ENCODE measurements at regions not wholly inside any gene's neighbourhood (a gene's known extent, or its start where the extent isn't known, plus 50 kb on each side); places are given as distances from the start of the nearest gene placed in this dataset.

DNA sequence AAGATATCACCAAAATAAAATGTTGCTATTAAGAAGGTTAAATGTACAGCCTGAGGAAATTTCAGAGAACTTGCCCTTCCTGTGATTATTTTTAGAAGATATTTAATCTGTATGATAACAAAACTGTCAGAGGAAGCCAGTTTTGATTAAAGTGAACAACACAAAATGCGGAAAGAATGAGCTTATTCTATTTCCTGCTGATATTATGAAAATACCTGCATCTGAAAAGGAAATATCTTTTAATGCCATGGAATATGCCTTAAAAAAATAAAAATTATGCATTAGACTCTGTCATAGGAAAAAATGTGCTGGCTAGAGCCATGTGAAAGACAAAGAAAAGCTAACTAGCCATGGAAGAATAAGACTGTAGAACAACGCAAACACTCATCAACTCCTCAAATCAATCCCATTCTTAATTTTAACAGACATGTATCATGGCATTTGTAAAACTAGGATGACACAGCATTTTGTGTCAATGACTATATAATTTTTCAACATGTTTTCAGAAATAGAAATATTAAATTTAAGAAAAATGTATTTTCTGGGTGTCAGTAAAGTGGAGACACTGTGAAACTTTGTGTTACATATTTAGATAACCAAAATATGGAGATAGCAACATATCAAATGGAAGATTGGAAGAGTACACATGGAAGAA, 1768.2 kb downstream of the SUCLG1 start:
- H3K27ac ChIP-seq (ENCODE audit: control insufficient read depth, insufficient read depth, low read length), result no peak overlapping the region
- H3K4me2 ChIP-seq (ENCODE audit: control insufficient read depth, extremely low read depth, insufficient read depth, low read depth, low read length), result no peak overlapping the region
- no peaks in the 10 kb centered on the region for H3K36me3 ChIP-seq (ENCODE audit: control insufficient read depth in 2 of 2, extremely low read depth in 1 of 2, insufficient read depth in 2 of 2, low read length in 2 of 2)
- no peaks in the 10 kb centered on the region for H3K4me1 ChIP-seq (ENCODE audit: control insufficient read depth, extremely low read depth, insufficient read depth, low read length)
- H3K27me3 ChIP-seq (ENCODE audit: control insufficient read depth, extremely low read depth, insufficient read depth, low read length), result no peaks in the 10 kb centered on the region
- no peaks in the 10 kb centered on the region for H4K20me1 ChIP-seq (ENCODE audit: control insufficient read depth, extremely low read depth, insufficient read depth, low read length)
- no peak overlapping the region for H2AFZ ChIP-seq (ENCODE audit: control insufficient read depth, low read length)
- FAIRE-seq, result no peak
- no peak for DNase-seq (ENCODE audit: low read depth, low spot score)
- H3K79me2 ChIP-seq (ENCODE audit: control insufficient read depth, insufficient read depth, low read length), result no peaks in the 10 kb centered on the region
- H3K4me3 ChIP-seq (ENCODE audit: control insufficient read depth in 2 of 3, extremely low read depth in 1 of 3, insufficient read depth in 2 of 3, low read depth in 1 of 3, low read length in 3 of 3), result no peak overlapping the region
- dilution Hi-C loops (cut with MboI; ENCODE audit: extremely low pct_ligation_motif_present, low sequenced_read_pairs), result no loop called here
- no peaks in the 10 kb centered on the region for H3K9me3 ChIP-seq (ENCODE audit: control insufficient read depth, low read depth, low read length)
- no peaks in the 10 kb centered on the region for H3K9me1 ChIP-seq (ENCODE audit: control insufficient read depth, extremely low read depth, insufficient read depth, low read length)
- TF ChIP-seq, protein P1, sequence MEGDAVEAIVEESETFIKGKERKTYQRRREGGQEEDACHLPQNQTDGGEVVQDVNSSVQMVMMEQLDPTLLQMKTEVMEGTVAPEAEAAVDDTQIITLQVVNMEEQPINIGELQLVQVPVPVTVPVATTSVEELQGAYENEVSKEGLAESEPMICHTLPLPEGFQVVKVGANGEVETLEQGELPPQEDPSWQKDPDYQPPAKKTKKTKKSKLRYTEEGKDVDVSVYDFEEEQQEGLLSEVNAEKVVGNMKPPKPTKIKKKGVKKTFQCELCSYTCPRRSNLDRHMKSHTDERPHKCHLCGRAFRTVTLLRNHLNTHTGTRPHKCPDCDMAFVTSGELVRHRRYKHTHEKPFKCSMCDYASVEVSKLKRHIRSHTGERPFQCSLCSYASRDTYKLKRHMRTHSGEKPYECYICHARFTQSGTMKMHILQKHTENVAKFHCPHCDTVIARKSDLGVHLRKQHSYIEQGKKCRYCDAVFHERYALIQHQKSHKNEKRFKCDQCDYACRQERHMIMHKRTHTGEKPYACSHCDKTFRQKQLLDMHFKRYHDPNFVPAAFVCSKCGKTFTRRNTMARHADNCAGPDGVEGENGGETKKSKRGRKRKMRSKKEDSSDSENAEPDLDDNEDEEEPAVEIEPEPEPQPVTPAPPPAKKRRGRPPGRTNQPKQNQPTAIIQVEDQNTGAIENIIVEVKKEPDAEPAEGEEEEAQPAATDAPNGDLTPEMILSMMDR (optimal IDR thresholded peaks at IDR 0.05 in 1 of 3, IDR thresholded peaks at IDR 0.05 in 1 of 3, conservative IDR thresholded peaks at IDR 0.05 in 1 of 3; ENCODE audit: extremely low read depth in 1 of 3, insufficient read depth in 2 of 3, low read length in 3 of 3), result no peak
- TF ChIP-seq EZH2 (IDR thresholded peaks at IDR 0.05; ENCODE audit: low read length), result no peak
- no peak overlapping the region for H3K9ac ChIP-seq (ENCODE audit: control insufficient read depth, extremely low read depth, insufficient read depth, low read length)

DNA sequence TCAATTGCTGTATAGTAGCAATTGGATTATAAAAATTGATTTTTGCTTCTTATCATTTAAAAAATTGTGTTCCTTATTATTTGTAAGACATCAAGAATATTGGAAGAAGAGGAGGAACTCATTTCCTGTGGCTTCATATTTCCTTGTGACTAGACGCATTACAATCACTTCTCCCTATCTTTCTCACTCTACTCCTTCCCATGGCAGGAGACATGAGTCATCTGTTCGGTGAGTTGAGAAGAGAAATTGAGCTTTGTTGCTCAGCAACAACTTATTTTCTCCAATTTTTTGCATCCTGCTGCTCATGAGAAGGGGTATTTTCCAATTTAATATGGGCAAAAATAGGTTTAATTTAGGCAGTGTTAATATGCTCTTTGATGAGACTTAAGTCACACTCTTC, 1783.9 kb downstream of the SUCLG1 start:
- Histone ChIP-seq H3K9me3 (ENCODE audit: control insufficient read depth, low read depth, low read length) (no peaks in the 10 kb centered on the region), H3K4me1 (ENCODE audit: control insufficient read depth, extremely low read depth, insufficient read depth, low read length) (no peaks in the 10 kb centered on the region), H3K36me3 (ENCODE audit: control insufficient read depth in 2 of 2, extremely low read depth in 1 of 2, insufficient read depth in 2 of 2, low read length in 2 of 2) (no peaks in the 10 kb centered on the region), H3K9ac (ENCODE audit: control insufficient read depth, extremely low read depth, insufficient read depth, low read length) (no peak overlapping the region), H3K27ac (ENCODE audit: control insufficient read depth, insufficient read depth, low read length) (no peak overlapping the region), H3K79me2 (ENCODE audit: control insufficient read depth, insufficient read depth, low read length) (no peaks in the 10 kb centered on the region), H3K27me3 (ENCODE audit: control insufficient read depth, extremely low read depth, insufficient read depth, low read length) (no peaks in the 10 kb centered on the region), H3K4me3 (ENCODE audit: control insufficient read depth in 2 of 3, extremely low read depth in 1 of 3, insufficient read depth in 2 of 3, low read depth in 1 of 3, low read length in 3 of 3) (no peak overlapping the region), H3K9me1 (ENCODE audit: control insufficient read depth, extremely low read depth, insufficient read depth, low read length) (no peaks in the 10 kb centered on the region), H2AFZ (ENCODE audit: control insufficient read depth, low read length) (no peak overlapping the region), H4K20me1 (ENCODE audit: control insufficient read depth, extremely low read depth, insufficient read depth, low read length) (no peaks in the 10 kb centered on the region), H3K4me2 (ENCODE audit: control insufficient read depth, extremely low read depth, insufficient read depth, low read depth, low read length) (no peak overlapping the region)
- dilution Hi-C loops (cut with MboI; ENCODE audit: extremely low pct_ligation_motif_present, low sequenced_read_pairs), result no loop called here
- no peak for TF ChIP-seq EZH2 (IDR thresholded peaks at IDR 0.05; ENCODE audit: low read length)
- TF ChIP-seq, protein P1 (optimal IDR thresholded peaks at IDR 0.05 in 1 of 3, IDR thresholded peaks at IDR 0.05 in 1 of 3, conservative IDR thresholded peaks at IDR 0.05 in 1 of 3; ENCODE audit: extremely low read depth in 1 of 3, insufficient read depth in 2 of 3, low read length in 3 of 3), result no peak
- DNase-seq (ENCODE audit: low read depth, low spot score) (no peak), FAIRE-seq (no peak)
